IMR-90 (cell line): ENCODE measurements at regions not wholly inside any gene's neighbourhood (a gene's known extent, or its start where the extent isn't known, plus 50 kb on each side); places are given as distances from the start of the nearest gene placed in this dataset.

ENCODE experiments used
- ATAC-seq: fragments of 200-7000 bp; cut with Tn5 transposase; 2 replicates; pipeline ENCODE4 v1.9.1; 2020; ENCODE audit warnings: low read depth, mild to moderate bottlenecking, moderate library complexity
- BruUV-seq: library from RNA; stranded (reverse); fragments of 400-500 nt; replicated peaks from 2 replicates; lab custom pipeline; 2021; lab: Mats Ljungman, UMichigan
- CTCF ChIA-PET: fragments of 300-600 bp; formaldehyde crosslinking; extraction: SDS; loops from one replicate; lab custom pipeline; 2021; ENCODE audit warnings: antibody characterized with exemption; lab: Yijun Ruan, JAX
- POLR2A ChIA-PET: fragments of 300-600 bp; sonication (Branson Sonifier 250); formaldehyde crosslinking; loops from one replicate; lab custom pipeline; 2022; ENCODE audit warnings: antibody characterized with exemption; ENCODE audit not compliant: unreplicated experiment; lab: Charles Lee
- DNase-seq: peaks from one replicate; pipeline ENCODE4 v3.0.0; 2013
- H2AFZ ChIP-seq: replicated peaks from 2 replicates; pipeline ENCODE3; 2013; ENCODE audit warnings: low read length, mild to moderate bottlenecking; ENCODE audit not compliant: poor library complexity
- H2AK5ac ChIP-seq: 2 replicates; pipeline ENCODE4 v1.6.1; 2013; ENCODE audit warnings: low read depth, low read length, inconsistent platforms
- H2AK9ac ChIP-seq: replicated peaks from 2 replicates; pipeline ENCODE3; 2013; ENCODE audit warnings: mild to moderate bottlenecking, low read depth, low read length, moderate library complexity; ENCODE audit not compliant: poor library complexity
- H2BK120ac ChIP-seq: 2 replicates; pipeline ENCODE4 v1.6.1; 2013; ENCODE audit warnings: low read depth, low read length, inconsistent platforms
- H2BK15ac ChIP-seq: 3 replicates; pipeline ENCODE4 v1.6.1; 2013; ENCODE audit warnings: low read depth, low read length, inconsistent platforms
- H2BK20ac ChIP-seq: 2 replicates; pipeline ENCODE4 v1.6.1; 2013; ENCODE audit warnings: low read depth, mild to moderate bottlenecking, inconsistent platforms, low read length, moderate library complexity
- H2BK5ac ChIP-seq: 2 replicates; pipeline ENCODE4 v1.6.1; 2013; ENCODE audit warnings: mild to moderate bottlenecking, low read depth, low read length, inconsistent platforms; ENCODE audit not compliant: poor library complexity, severe bottlenecking
- H3K14ac ChIP-seq: replicated peaks from 2 replicates; pipeline ENCODE4 v1.6.1; 2013; ENCODE audit warnings: low read depth, low read length, inconsistent platforms
- H3K18ac ChIP-seq: 2 replicates; pipeline ENCODE4 v1.6.1; 2013; ENCODE audit warnings: low read depth, low read length, control low read depth
- H3K23ac ChIP-seq: 2 replicates; pipeline ENCODE4 v1.6.1; 2013; ENCODE audit warnings: low read depth, low read length, inconsistent platforms
- H3K27ac ChIP-seq: 2 replicates; pipeline ENCODE4 v1.5.1; 2013; ENCODE audit warnings: mild to moderate bottlenecking, control low read depth, low read length; ENCODE audit not compliant: insufficient read depth
- H3K27me3 ChIP-seq: 2 replicates; pipeline ENCODE4 v1.6.1; 2013; ENCODE audit warnings: low read length; ENCODE audit not compliant: control insufficient read depth, insufficient read depth
- H3K36me3 ChIP-seq: 2 replicates; pipeline ENCODE4 v1.6.1; 2013; ENCODE audit warnings: low read length, mixed read lengths; ENCODE audit not compliant: control insufficient read depth, insufficient read depth
- H3K4ac ChIP-seq: 2 replicates; pipeline ENCODE4 v1.6.1; 2013; ENCODE audit warnings: low read depth, low read length, inconsistent platforms
- H3K4me1 ChIP-seq: 2 replicates; pipeline ENCODE4 v1.6.1; 2013; ENCODE audit warnings: low read length, mixed read lengths; ENCODE audit not compliant: control insufficient read depth, insufficient read depth
- H3K4me2 ChIP-seq: 2 replicates; pipeline ENCODE4 v1.6.1; 2013; ENCODE audit warnings: low read depth, mild to moderate bottlenecking, control low read depth, low read length, moderate library complexity
- H3K4me3 ChIP-seq: 2 replicates; pipeline ENCODE4 v1.5.1; 2013; ENCODE audit warnings: low read depth, mild to moderate bottlenecking, control low read depth, low read length, moderate library complexity; ENCODE audit not compliant: insufficient read depth
- H3K56ac ChIP-seq: 2 replicates; pipeline ENCODE4 v1.6.1; 2013; ENCODE audit warnings: low read length, inconsistent platforms; ENCODE audit not compliant: insufficient read depth; ENCODE audit errors: extremely low read depth
- H3K79me1 ChIP-seq, 2 experiments: 2 replicates each; pipeline ENCODE4 v1.6.1; 2013; ENCODE audit warnings: low read length in 2 of 2, inconsistent platforms in 1 of 2, low read depth in 1 of 2
- H3K9ac ChIP-seq: 2 replicates; pipeline ENCODE4 v1.6.1; 2013; ENCODE audit warnings: low read depth, low read length, control low read depth
- H3K9me1 ChIP-seq: 2 replicates; pipeline ENCODE4 v1.6.1; 2013; ENCODE audit warnings: low read length, inconsistent platforms; ENCODE audit not compliant: insufficient read depth
- H3K9me3 ChIP-seq: 2 replicates; pipeline ENCODE4 v1.6.1; 2013; ENCODE audit warnings: low read length; ENCODE audit not compliant: control insufficient read depth, insufficient read depth
- H4K20me1 ChIP-seq: 2 replicates; pipeline ENCODE4 v1.6.1; 2013; ENCODE audit warnings: low read length, inconsistent platforms; ENCODE audit not compliant: insufficient read depth
- H4K5ac ChIP-seq: 2 replicates; pipeline ENCODE4 v1.6.1; 2013; ENCODE audit warnings: mild to moderate bottlenecking, low read depth, low read length, control low read depth
- H4K8ac ChIP-seq, 2 experiments: 2 replicates each; pipeline ENCODE4 v1.6.1; 2013; ENCODE audit warnings: low read depth in 2 of 2, low read length in 2 of 2, control low read depth in 1 of 2, inconsistent platforms in 1 of 2
- H4K91ac ChIP-seq: 2 replicates; pipeline ENCODE4 v1.6.1; 2013; ENCODE audit warnings: low read depth, low read length, inconsistent platforms; ENCODE audit not compliant: insufficient read depth
- CEBPB ChIP-seq: IDR thresholded peaks from 2 replicates; pipeline ENCODE4 v1.6.1; 2012; ENCODE audit warnings: low read depth, low read length, improper control_type of control experiment
- CHD1 ChIP-seq: IDR thresholded peaks from 2 replicates; pipeline ENCODE4 v1.6.1; 2012; ENCODE audit warnings: low read depth, low read length, improper control_type of control experiment
- FOS ChIP-seq: fragments of 150-350 bp; IDR thresholded peaks from 2 replicates; pipeline ENCODE4 v1.6.1; 2016; ENCODE audit warnings: low read depth, low read length
- MAFK ChIP-seq: IDR thresholded peaks from 2 replicates; pipeline ENCODE4 v1.6.1; 2012; ENCODE audit warnings: low read depth, low read length, improper control_type of control experiment
- MXI1 ChIP-seq: IDR thresholded peaks from 2 replicates; pipeline ENCODE4 v1.6.1; 2012; ENCODE audit warnings: low read depth, mild to moderate bottlenecking, low read length, moderate library complexity, borderline replicate concordance
- NFE2L2 ChIP-seq: fragments of 150-350 bp; IDR thresholded peaks from 2 replicates; pipeline ENCODE4 v1.6.1; 2016; ENCODE audit warnings: low read depth, mild to moderate bottlenecking, low read length
- POLR2A ChIP-seq: IDR thresholded peaks from 2 replicates; pipeline ENCODE4 v1.6.1; 2012; ENCODE audit warnings: mild to moderate bottlenecking, low read depth, low read length
- RAD21 ChIP-seq: IDR thresholded peaks from 2 replicates; pipeline ENCODE4 v1.6.1; 2012; ENCODE audit warnings: low read length, improper control_type of control experiment
- RCOR1 ChIP-seq: IDR thresholded peaks from 2 replicates; pipeline ENCODE4 v1.6.1; 2012; ENCODE audit warnings: mild to moderate bottlenecking, low read length, improper control_type of control experiment; ENCODE audit not compliant: insufficient replicate concordance
- RFX5 ChIP-seq: IDR thresholded peaks from 2 replicates; pipeline ENCODE4 v1.8.0; 2012; ENCODE audit warnings: low read depth, mild to moderate bottlenecking, low read length, moderate library complexity
- SMC3 ChIP-seq: fragments of 150-350 bp; IDR thresholded peaks from 2 replicates; pipeline ENCODE4 v1.6.1; 2016; ENCODE audit warnings: low read depth, mild to moderate bottlenecking, antibody characterized with exemption, low read length, moderate library complexity
- WGBS, 2 experiments: methylation state at CpG; one replicate each; pipeline versions ENCODE4 v1.1.5 to v1.1.7; 2013; ENCODE audit warnings: missing lambda C conversion rate in 2 of 2; ENCODE audit not compliant: insufficient read length in 1 of 2; ENCODE audit errors: extremely low coverage in 2 of 2; 5-methylcytosine and 5-hydroxymethylcytosine counted together
- dilution Hi-C: fragments of 300-500 bp; cut with HindIII; formaldehyde crosslinking; loops from one replicate; pipeline ENCODE4 v1.14.3; 2018; ENCODE audit warnings: low sequenced_read_pairs; ENCODE audit not compliant: unreplicated experiment
- in situ Hi-C: fragments of 300-500 bp; cut with MboI; formaldehyde crosslinking; loops from 3 replicates; pipeline ENCODE4 v1.14.3; 2019; ENCODE audit warnings: low sequenced_read_pairs, inconsistent platforms, mixed read lengths
- intact Hi-C: fragments of 100-400 bp; cut with micrococcal nuclease; formaldehyde crosslinking; loops from 2 replicates; pipeline ENCODE4 v1.10.0; 2022
- TF ChIP-seq, protein P1 (sequence below): conservative IDR thresholded peaks from 2 replicates; pipeline ENCODE4 v1.5.1; 2012; ENCODE audit warnings: mild to moderate bottlenecking, low read depth, low read length, improper control_type of control experiment

DNA sequence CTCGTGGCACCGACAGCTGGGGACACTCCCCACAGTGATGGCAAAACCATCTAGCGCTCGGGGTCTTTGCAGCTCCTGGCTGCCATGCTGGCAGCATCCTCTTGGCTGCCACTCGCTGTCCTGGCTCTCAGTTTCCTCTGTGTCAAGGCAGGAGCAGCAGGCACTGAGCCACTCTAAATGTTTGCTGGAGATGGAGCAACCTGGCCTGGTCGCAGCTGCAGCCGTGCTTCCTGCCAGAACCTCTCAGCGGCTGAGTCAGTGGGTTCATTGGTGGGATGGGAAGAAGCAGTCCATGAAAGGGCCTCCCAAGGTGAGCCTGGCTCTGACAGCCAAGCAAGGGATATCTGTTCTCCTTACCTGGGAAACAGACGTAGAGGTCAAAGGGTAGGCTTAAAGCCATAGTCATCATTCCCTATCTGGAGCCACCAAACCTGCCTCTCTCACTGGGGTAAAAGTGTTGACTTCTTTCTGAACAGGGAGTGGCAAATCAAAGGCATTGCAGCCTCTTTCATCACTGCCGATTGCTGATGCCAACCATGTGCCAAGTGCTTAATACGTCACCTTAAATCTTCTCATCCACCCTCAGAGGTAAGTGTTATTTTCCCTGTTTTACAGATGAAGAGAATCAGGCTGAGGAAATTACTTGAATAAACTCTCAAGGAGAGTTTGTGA is 304.8 kb upstream of the ZNF462 start:
- H2AK9ac ChIP-seq = no peak overlapping the region
- no peaks in the 10 kb centered on the region for H3K9me1 ChIP-seq
- H4K91ac ChIP-seq = no peak overlapping the region
- H2BK120ac ChIP-seq = no peak overlapping the region
- no peaks in the 10 kb centered on the region for H3K79me1 ChIP-seq
- H3K9ac ChIP-seq = no peak overlapping the region
- ATAC-seq (no peak), DNase-seq (no peak)
- no peak overlapping the region for H3K23ac ChIP-seq
- no peaks in the 10 kb centered on the region for H3K27me3 ChIP-seq
- H3K9me3 ChIP-seq = peaks cover 12% of the 10 kb centered on the region
- H3K36me3 ChIP-seq = no peaks in the 10 kb centered on the region
- CTCF ChIA-PET = no interaction called here
- H3K4me1 ChIP-seq = no peaks in the 10 kb centered on the region
- intact Hi-C loops (loop anchor here (10.0 kb wide), 1 partner anchor 287 kb away; no protein-coding TSS in a partner anchor), in situ Hi-C loops (no loop called here), dilution Hi-C loops (no loop called here)
- H2BK5ac ChIP-seq = no peak overlapping the region
- H4K20me1 ChIP-seq = no peaks in the 10 kb centered on the region
- H3K14ac ChIP-seq = no peak overlapping the region
- H2AK5ac ChIP-seq = no peak overlapping the region
- no peak overlapping the region for H4K8ac ChIP-seq
- no peak for TF ChIP-seq CEBPB
- no peak for TF ChIP-seq RFX5
- no peak for TF ChIP-seq CHD1
- TF ChIP-seq, protein P1, sequence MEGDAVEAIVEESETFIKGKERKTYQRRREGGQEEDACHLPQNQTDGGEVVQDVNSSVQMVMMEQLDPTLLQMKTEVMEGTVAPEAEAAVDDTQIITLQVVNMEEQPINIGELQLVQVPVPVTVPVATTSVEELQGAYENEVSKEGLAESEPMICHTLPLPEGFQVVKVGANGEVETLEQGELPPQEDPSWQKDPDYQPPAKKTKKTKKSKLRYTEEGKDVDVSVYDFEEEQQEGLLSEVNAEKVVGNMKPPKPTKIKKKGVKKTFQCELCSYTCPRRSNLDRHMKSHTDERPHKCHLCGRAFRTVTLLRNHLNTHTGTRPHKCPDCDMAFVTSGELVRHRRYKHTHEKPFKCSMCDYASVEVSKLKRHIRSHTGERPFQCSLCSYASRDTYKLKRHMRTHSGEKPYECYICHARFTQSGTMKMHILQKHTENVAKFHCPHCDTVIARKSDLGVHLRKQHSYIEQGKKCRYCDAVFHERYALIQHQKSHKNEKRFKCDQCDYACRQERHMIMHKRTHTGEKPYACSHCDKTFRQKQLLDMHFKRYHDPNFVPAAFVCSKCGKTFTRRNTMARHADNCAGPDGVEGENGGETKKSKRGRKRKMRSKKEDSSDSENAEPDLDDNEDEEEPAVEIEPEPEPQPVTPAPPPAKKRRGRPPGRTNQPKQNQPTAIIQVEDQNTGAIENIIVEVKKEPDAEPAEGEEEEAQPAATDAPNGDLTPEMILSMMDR = no peak
- TF ChIP-seq MAFK = no peak
- no peak for TF ChIP-seq POLR2A
- TF ChIP-seq SMC3 = no peak
- no peak for TF ChIP-seq MXI1
- TF ChIP-seq RCOR1 = no peak
- no peak for TF ChIP-seq NFE2L2
- no peak for TF ChIP-seq FOS
- no peak for TF ChIP-seq RAD21
- no peak overlapping the region for H4K5ac ChIP-seq
- H2AFZ ChIP-seq = no peak overlapping the region
- no peak overlapping the region for H3K4me3 ChIP-seq
- WGBS, 2 experiments = 43% methylated on average over 3 of the region's 11 CpGs; no CpG with 5 or more reads in 1 of the 2 experiments
- no peak overlapping the region for H2BK20ac ChIP-seq
- H3K18ac ChIP-seq = no peak overlapping the region
- H3K56ac ChIP-seq = no peak overlapping the region
- no peak overlapping the region for H3K4ac ChIP-seq
- no peak overlapping the region for H3K27ac ChIP-seq
- BruUV-seq = no TSS peak
- no peak overlapping the region for H3K4me2 ChIP-seq
- POLR2A ChIA-PET = no interaction called here
- H2BK15ac ChIP-seq = no peak overlapping the region
